GM23338 (cell line): ENCODE measurements at regions not wholly inside any gene's neighbourhood (a gene's known extent, or its start where the extent isn't known, plus 50 kb on each side); places are given as distances from the start of the nearest gene placed in this dataset.
A peak's percentile ranks its signal among the peaks of the same experiment; 100 is the strongest.

Experiments
- ATAC-seq: fragments of 200-7000 bp; cut with Tn5 transposase; 3 replicates; pipeline ENCODE4 v1.9.1; 2020
- DNase-seq: peaks from one replicate; pipeline ENCODE4 v3.0.0-alpha.2; 2015; ENCODE audit warnings: low spot score
- H2AFZ ChIP-seq: fragments of 200-600 bp; sonication (generic); 2 replicates; pipeline ENCODE4 v1.8.0; 2016; ENCODE audit warnings: antibody characterized with exemption, mild to moderate bottlenecking, moderate library complexity
- H3F3A ChIP-seq: fragments of 200-600 bp; sonication (generic); replicated peaks from 2 replicates; pipeline ENCODE4 v1.8.0; 2017; ENCODE audit warnings: antibody characterized with exemption, mixed run types, low read depth
- H3K27ac ChIP-seq: fragments of 200-600 bp; sonication (generic); 2 replicates; pipeline ENCODE4 v1.6.1; 2016; ENCODE audit warnings: low read depth
- H3K27me3 ChIP-seq: fragments of 200-600 bp; sonication (generic); 2 replicates; pipeline ENCODE4 v1.8.0; 2016; ENCODE audit warnings: mild to moderate bottlenecking, mixed run types, moderate library complexity; ENCODE audit not compliant: insufficient read depth
- H3K36me3 ChIP-seq: fragments of 200-600 bp; sonication (generic); 2 replicates; pipeline ENCODE4 v1.8.0; 2016; ENCODE audit warnings: mild to moderate bottlenecking; ENCODE audit not compliant: insufficient read depth
- H3K4me1 ChIP-seq: fragments of 200-600 bp; sonication (generic); 2 replicates; pipeline ENCODE4 v1.8.0; 2016; ENCODE audit warnings: mild to moderate bottlenecking, moderate library complexity; ENCODE audit not compliant: insufficient read depth
- H3K4me2 ChIP-seq: fragments of 200-600 bp; sonication (generic); 2 replicates; pipeline ENCODE4 v1.7.1; 2017; ENCODE audit warnings: mixed run types
- H3K4me3 ChIP-seq: fragments of 200-600 bp; sonication (generic); 2 replicates; pipeline ENCODE4 v1.6.1; 2016; ENCODE audit warnings: mixed run types
- H3K79me2 ChIP-seq: fragments of 200-600 bp; sonication (generic); replicated peaks from 2 replicates; pipeline ENCODE4 v1.8.0; 2017; ENCODE audit warnings: mild to moderate bottlenecking; ENCODE audit not compliant: insufficient read depth
- H3K9me2 ChIP-seq: fragments of 200-600 bp; sonication (generic); 2 replicates; pipeline ENCODE4 v1.8.0; 2017; ENCODE audit not compliant: insufficient read depth
- H4K20me1 ChIP-seq: fragments of 200-600 bp; sonication (generic); replicated peaks from 2 replicates; pipeline ENCODE4 v1.8.0; 2017; ENCODE audit warnings: mild to moderate bottlenecking; ENCODE audit not compliant: insufficient read depth
- H3K27ac Mint-ChIP-seq: 2 replicates; pipeline ENCODE4 v1.8.0; 2020; ENCODE audit warnings: inconsistent platforms, mild to moderate bottlenecking, moderate library complexity, mixed read lengths
- H3K27me3 Mint-ChIP-seq: 3 replicates; pipeline ENCODE4 v1.8.0; 2022; ENCODE audit warnings: low read depth, mild to moderate bottlenecking, moderate library complexity, mixed read lengths, inconsistent platforms; ENCODE audit not compliant: insufficient read depth, poor library complexity
- H3K36me3 Mint-ChIP-seq: 3 replicates; pipeline ENCODE4 v1.8.0; 2021; ENCODE audit warnings: low read depth, mild to moderate bottlenecking, inconsistent platforms, moderate library complexity, mixed read lengths
- H3K4me1 Mint-ChIP-seq: 3 replicates; pipeline ENCODE4 v1.8.0; 2020; ENCODE audit warnings: mild to moderate bottlenecking, inconsistent platforms, mixed read lengths
- H3K4me3 Mint-ChIP-seq: 3 replicates; pipeline ENCODE4 v1.8.0; 2021; ENCODE audit warnings: moderate library complexity, mild to moderate bottlenecking, inconsistent platforms, mixed read lengths
- H3K9me3 Mint-ChIP-seq: 3 replicates; pipeline ENCODE4 v1.8.0; 2020; ENCODE audit warnings: moderate library complexity, mild to moderate bottlenecking, inconsistent platforms, mixed read lengths
- CREB1 ChIP-seq: fragments of 250-450 bp; sonication (Bioruptor Pico); IDR thresholded peaks from 2 replicates; pipeline ENCODE4 v1.5.0; 2020; ENCODE audit warnings: low read depth, mild to moderate bottlenecking, moderate library complexity
- EZH2 ChIP-seq: fragments of 200-600 bp; sonication (generic); IDR thresholded peaks from one replicate; pipeline ENCODE4 v1.8.0; 2017; ENCODE audit warnings: antibody characterized with exemption, mild to moderate bottlenecking, low read depth; ENCODE audit not compliant: unreplicated experiment
- JUNB ChIP-seq: IDR thresholded peaks from one replicate; pipeline ENCODE4 v1.6.1; 2016; ENCODE audit warnings: antibody characterized with exemption; ENCODE audit not compliant: unreplicated experiment
- NANOG ChIP-seq: IDR thresholded peaks from 2 replicates; pipeline ENCODE4 v1.6.1; 2016; ENCODE audit warnings: antibody characterized with exemption, borderline replicate concordance
- POLR2AphosphoS5 ChIP-seq: IDR thresholded peaks from 2 replicates; pipeline ENCODE4 v1.6.1; 2016; ENCODE audit warnings: antibody characterized with exemption, low read depth
- REST ChIP-seq: IDR thresholded peaks from one replicate; pipeline ENCODE4 v1.6.1; 2018; ENCODE audit warnings: antibody characterized with exemption; ENCODE audit not compliant: unreplicated experiment
- ZNF114 ChIP-seq: fragments of 250-450 bp; sonication (Bioruptor Pico); IDR thresholded peaks from 2 replicates; pipeline ENCODE4 v1.5.0; 2020; ENCODE audit warnings: mild to moderate bottlenecking, moderate library complexity
- TF ChIP-seq, protein P1 (sequence below): fragments of 250-450 bp; sonication (Bioruptor Pico); IDR thresholded peaks from 2 replicates; pipeline ENCODE4 v1.5.0; 2020; ENCODE audit warnings: mild to moderate bottlenecking, moderate library complexity
- TF ChIP-seq, protein P2 (sequence below): IDR thresholded peaks from 2 replicates; pipeline ENCODE4 v1.6.1; 2016; ENCODE audit warnings: antibody characterized with exemption
- TF ChIP-seq, protein P3 (sequence below), 2 experiments: fragments of 200-600 bp in 1 of 2; sonication (generic) in 1 of 2; conservative IDR thresholded peaks; 2 replicates each; pipeline versions ENCODE4 v1.5.1 to v1.6.1; 2016 to 2017; ENCODE audit warnings: antibody characterized with exemption in 2 of 2, low read depth in 2 of 2, mild to moderate bottlenecking in 2 of 2, moderate library complexity in 1 of 2

- no peak for ATAC-seq
- H3K27ac Mint-ChIP-seq, result peak overlapping the region; percentile 35; the same call in 1 of the 2 replicates
- peaks cover 28% of the 10 kb centered on the region for H3K4me1 ChIP-seq
These were observed 164.2 kb downstream of the PRL start for GRCh38 chr6:22132656-22133055.

More at GRCh38 chr6:22132656-22133055, 164.2 kb downstream of the PRL start:
- Histone ChIP-seq H3K27ac (no peak overlapping the region), H4K20me1 (no peaks in the 10 kb centered on the region), H3K79me2 (no peaks in the 10 kb centered on the region), H3K4me3 (no peak overlapping the region), H3K9me2 (no peaks in the 10 kb centered on the region; the same call in 1 of the 2 replicates), H3K36me3 (peaks cover 4% of the 10 kb centered on the region; the same call in 1 of the 2 replicates), H3K27me3 (no peaks in the 10 kb centered on the region), H3F3A (no peaks in the 10 kb centered on the region), H2AFZ (no peak overlapping the region), H3K4me2 (no peak overlapping the region)
- H3K4me1 Mint-ChIP-seq, result peaks cover 28% of the 10 kb centered on the region
- H3K27me3 Mint-ChIP-seq, result no peaks in the 10 kb centered on the region
- no peak for DNase-seq
- peaks cover 40% of the 10 kb centered on the region for H3K36me3 Mint-ChIP-seq
- TF ChIP-seq, protein P1, sequence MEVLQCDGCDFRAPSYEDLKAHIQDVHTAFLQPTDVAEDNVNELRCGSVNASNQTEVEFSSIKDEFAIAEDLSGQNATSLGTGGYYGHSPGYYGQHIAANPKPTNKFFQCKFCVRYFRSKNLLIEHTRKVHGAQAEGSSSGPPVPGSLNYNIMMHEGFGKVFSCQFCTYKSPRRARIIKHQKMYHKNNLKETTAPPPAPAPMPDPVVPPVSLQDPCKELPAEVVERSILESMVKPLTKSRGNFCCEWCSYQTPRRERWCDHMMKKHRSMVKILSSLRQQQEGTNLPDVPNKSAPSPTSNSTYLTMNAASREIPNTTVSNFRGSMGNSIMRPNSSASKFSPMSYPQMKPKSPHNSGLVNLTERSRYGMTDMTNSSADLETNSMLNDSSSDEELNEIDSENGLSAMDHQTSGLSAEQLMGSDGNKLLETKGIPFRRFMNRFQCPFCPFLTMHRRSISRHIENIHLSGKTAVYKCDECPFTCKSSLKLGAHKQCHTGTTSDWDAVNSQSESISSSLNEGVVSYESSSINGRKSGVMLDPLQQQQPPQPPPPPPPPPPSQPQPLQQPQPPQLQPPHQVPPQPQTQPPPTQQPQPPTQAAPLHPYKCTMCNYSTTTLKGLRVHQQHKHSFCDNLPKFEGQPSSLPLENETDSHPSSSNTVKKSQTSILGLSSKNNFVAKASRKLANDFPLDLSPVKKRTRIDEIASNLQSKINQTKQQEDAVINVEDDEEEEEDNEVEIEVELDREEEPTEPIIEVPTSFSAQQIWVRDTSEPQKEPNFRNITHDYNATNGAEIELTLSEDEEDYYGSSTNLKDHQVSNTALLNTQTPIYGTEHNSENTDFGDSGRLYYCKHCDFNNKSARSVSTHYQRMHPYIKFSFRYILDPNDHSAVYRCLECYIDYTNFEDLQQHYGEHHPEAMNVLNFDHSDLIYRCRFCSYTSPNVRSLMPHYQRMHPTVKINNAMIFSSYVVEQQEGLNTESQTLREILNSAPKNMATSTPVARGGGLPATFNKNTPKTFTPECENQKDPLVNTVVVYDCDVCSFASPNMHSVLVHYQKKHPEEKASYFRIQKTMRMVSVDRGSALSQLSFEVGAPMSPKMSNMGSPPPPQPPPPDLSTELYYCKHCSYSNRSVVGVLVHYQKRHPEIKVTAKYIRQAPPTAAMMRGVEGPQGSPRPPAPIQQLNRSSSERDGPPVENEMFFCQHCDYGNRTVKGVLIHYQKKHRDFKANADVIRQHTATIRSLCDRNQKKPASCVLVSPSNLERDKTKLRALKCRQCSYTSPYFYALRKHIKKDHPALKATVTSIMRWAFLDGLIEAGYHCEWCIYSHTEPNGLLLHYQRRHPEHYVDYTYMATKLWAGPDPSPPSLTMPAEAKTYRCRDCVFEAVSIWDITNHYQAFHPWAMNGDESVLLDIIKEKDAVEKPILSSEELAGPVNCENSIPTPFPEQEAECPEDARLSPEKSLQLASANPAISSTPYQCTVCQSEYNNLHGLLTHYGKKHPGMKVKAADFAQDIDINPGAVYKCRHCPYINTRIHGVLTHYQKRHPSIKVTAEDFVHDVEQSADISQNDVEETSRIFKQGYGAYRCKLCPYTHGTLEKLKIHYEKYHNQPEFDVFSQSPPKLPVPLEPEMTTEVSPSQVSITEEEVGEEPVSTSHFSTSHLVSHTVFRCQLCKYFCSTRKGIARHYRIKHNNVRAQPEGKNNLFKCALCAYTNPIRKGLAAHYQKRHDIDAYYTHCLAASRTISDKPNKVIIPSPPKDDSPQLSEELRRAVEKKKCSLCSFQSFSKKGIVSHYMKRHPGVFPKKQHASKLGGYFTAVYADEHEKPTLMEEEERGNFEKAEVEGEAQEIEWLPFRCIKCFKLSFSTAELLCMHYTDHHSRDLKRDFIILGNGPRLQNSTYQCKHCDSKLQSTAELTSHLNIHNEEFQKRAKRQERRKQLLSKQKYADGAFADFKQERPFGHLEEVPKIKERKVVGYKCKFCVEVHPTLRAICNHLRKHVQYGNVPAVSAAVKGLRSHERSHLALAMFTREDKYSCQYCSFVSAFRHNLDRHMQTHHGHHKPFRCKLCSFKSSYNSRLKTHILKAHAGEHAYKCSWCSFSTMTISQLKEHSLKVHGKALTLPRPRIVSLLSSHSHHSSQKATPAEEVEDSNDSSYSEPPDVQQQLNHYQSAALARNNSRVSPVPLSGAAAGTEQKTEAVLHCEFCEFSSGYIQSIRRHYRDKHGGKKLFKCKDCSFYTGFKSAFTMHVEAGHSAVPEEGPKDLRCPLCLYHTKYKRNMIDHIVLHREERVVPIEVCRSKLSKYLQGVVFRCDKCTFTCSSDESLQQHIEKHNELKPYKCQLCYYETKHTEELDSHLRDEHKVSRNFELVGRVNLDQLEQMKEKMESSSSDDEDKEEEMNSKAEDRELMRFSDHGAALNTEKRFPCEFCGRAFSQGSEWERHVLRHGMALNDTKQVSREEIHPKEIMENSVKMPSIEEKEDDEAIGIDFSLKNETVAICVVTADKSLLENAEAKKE (CRISPR knock-in tag), result no peak
- TF ChIP-seq JUNB (no peak), POLR2AphosphoS5 (no peak), ZNF114 (CRISPR knock-in tag) (no peak), CREB1 (no peak), EZH2 (no peak), NANOG (no peak), REST (no peak)
- TF ChIP-seq, protein P2, sequence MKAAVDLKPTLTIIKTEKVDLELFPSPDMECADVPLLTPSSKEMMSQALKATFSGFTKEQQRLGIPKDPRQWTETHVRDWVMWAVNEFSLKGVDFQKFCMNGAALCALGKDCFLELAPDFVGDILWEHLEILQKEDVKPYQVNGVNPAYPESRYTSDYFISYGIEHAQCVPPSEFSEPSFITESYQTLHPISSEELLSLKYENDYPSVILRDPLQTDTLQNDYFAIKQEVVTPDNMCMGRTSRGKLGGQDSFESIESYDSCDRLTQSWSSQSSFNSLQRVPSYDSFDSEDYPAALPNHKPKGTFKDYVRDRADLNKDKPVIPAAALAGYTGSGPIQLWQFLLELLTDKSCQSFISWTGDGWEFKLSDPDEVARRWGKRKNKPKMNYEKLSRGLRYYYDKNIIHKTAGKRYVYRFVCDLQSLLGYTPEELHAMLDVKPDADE, result no peak
- TF ChIP-seq, protein P3, sequence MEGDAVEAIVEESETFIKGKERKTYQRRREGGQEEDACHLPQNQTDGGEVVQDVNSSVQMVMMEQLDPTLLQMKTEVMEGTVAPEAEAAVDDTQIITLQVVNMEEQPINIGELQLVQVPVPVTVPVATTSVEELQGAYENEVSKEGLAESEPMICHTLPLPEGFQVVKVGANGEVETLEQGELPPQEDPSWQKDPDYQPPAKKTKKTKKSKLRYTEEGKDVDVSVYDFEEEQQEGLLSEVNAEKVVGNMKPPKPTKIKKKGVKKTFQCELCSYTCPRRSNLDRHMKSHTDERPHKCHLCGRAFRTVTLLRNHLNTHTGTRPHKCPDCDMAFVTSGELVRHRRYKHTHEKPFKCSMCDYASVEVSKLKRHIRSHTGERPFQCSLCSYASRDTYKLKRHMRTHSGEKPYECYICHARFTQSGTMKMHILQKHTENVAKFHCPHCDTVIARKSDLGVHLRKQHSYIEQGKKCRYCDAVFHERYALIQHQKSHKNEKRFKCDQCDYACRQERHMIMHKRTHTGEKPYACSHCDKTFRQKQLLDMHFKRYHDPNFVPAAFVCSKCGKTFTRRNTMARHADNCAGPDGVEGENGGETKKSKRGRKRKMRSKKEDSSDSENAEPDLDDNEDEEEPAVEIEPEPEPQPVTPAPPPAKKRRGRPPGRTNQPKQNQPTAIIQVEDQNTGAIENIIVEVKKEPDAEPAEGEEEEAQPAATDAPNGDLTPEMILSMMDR (conservative IDR thresholded peaks at IDR 0.05; ENCODE audit: low read depth in 2 of 2), result no peak
- peaks cover 6% of the 10 kb centered on the region; the same call in 1 of the 3 replicates for H3K9me3 Mint-ChIP-seq
- H3K4me3 Mint-ChIP-seq, result no peak overlapping the region
